ENCODE measurements at regions not wholly inside any gene's neighbourhood (a gene's known extent, or its start where the extent isn't known, plus 50 kb on each side); places are given as distances from the start of the nearest gene placed in this dataset.
A peak's percentile ranks its signal among the peaks of the same experiment; 100 is the strongest.

DNA sequence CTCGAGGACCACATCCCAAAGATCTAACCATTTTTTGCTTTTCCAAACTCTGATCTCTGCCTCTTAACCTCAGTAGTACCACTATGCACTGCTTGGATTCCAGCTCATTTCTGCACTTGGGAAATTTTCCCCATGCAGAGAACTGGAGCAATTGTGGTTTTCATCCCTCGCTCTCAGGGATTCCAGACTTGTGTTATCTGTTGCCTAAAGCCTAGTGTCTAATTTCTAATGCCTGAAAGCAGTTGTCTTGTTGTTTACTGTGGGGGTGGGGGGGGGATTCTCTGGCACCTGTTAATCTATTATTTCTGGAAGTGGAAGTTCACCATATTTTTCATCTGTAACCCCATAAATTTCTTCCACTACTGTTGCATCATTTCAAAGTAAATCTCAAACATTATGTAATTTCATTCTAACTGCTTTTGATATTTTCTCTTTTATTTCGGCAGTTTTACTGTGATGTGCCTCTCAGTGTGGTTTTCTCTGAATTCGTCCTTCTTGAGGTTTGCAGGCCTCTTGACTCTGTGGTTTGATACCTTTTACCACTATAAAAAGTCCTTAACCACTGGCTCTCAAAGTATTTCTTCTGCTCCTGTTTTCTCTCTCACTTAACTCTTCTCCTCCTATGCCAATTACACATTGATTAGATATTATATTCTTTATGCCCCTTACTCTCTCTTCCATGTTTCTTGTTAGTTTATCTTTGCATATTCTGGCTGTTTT, 205.6 kb upstream of the EOLA2 start:
- no peak for DNase-seq

DNA sequence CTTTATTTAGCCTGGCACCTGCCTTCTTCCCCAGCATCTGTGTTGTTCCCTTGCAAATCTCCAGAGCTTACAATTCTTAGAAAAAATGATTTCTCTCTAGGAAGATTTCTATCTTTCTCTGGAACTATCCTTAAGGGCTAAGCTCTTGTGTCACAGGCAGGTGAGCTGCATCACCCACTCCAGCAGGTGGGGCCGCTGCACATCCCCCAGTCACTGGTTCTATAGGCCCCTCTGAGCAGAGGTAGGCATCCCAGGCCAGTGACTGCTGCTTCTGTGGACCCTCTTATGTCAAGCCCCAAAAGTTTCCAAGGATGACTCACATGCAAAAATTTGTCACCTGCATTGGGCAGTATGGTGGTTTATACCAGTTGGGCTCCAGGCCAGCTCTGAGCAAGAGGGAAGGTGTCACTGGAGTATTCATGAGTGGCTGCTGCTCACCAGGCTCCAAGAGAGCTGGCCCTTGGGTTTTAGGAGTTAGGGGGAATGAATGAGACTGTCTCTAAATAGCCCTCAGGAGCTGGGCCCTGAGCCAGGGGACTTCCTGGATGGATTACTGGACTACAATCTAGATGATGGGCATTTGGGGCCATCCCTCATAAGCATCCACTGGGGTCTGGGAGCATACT, 208.1 kb upstream of the EOLA2 start:
- peak; percentile 26 for DNase-seq

DNA sequence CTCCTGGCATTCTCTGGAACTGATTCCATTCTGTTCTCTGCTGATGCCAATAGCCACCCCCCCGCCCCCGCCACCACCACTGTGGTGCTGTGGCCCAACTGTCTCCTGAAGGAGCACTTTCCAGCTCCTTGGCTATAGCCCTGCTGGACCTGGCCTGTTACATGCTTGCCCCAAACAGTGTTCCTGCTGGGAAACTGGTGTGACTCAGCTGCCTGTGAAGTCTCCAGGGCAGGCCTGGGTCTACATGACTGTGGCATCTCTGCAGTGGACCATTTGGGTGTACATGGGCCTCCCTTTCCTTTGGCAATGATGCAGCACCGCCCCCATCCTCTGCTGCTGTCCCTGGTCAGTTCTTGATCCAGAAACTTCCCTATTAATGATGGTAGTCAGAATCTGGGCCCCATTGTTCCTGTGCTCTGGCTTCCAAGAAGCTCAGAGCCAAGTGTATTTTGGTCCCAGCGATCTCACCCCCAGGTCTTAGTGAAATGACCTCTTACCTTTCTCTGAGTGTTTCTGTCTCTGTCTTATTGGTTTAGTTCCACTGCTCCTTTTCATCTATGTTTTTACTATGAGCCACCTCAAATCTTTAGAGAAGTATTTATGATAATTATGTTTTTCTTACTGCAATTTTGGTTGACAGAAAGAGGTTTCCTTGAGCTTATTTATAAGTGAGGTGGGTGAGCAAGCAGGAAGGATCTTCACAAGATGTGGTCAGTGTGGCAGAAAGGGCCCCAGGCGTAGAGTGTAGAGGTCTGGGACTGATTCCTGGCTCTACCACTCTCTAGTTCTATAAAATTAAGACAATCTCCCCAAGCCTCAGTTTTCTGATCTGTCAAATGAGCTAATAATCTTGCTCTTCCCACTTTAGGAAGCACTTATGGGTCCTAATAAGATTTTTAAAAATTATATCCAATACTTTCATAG, 210.7 kb upstream of the EOLA2 start:
- peak; percentile 15 for DNase-seq

DNA sequence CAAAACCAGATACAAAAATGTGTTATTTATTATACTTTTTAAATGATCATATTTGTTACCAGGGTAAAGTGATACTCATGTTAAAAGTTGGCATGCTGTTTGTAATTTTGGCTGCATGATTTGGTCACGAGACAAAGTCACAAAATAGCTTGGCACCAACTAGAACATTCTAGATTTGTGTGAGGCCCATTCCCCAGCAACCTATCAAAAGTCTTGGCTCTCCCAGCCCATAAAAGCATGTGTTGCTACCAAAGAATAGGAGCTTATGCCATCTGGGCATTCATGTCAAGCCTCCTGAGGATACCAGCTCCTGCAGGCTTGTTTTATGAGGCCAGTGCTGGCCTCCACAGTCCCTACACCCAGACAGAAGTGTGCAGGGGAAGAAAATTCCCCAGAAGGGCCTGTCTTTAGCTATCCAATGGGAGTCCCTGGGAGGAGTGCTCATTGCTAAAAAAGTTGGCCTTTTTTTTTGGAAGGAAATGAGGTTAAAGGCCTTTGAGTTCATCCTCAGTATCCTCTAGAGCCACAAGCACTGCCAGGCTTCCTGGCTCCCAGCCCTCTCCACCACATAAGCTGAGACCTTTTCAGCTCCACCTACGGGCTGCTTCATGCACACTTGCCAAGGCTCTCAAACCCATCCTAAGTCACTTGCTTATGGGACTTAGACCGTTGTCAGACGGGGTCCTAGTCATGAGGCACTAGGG, 211.9 kb upstream of the EOLA2 start:
- DNase-seq, result no peak

DNA sequence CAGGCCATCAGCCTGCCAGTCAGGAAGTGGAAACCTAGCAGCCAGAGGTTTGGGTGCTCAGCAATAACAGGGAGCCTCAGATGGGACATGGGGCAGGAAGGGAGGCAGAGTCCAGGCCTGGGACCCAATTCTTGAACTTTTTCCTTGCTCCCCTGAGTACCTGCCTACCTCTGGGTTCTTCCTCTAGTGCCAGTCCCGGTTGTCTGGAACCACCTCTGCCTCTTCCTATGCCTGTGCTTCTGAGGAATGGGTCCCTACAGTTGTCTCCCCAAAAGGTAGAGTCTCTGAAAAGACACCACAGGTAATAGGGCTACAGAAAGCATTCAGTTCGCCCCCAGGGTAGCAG, 212.4 kb upstream of the MAMLD1 start:
- no peak for DNase-seq

DNA sequence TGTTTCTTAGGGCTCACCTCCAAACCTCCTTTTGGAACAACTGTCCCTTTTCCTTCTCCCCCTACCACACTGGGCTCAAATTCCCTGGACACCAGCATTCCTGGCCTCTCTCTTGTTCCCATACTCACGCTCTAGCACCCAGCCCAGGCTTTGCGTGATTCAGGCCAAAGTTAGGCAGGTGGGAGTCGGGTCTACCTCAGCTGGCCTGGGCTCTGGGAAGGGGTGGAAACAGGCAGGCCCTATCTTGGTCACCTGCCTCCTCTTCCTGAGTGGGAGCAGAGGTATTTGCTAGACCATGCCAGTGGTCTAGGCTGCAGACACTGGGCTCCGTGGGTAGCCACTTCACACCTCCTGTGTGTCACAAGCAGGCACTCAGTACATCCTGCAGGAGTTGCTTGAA, 211.1 kb upstream of the MAMLD1 start:
- no peak for DNase-seq

DNA sequence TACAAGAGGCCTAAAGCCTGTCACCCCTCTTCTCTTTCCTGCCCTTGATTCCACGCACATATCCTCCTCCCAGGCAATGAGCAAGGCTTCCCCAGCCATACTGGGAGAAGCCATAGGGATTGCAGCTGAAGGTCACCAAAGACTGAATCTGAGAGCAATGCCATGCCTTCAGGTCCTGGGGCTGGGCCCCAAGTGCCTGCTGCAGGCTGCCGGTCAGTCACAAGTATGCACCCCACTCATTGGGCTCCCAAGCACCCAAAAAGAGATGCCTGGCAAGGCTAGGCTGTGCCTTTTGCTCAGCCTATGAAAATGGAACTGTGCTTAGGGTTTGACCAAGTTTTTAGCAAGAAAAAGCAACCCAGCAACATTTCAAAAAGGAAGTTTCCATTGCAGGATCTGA, 210.6 kb upstream of the MAMLD1 start:
- no peak for DNase-seq

DNA sequence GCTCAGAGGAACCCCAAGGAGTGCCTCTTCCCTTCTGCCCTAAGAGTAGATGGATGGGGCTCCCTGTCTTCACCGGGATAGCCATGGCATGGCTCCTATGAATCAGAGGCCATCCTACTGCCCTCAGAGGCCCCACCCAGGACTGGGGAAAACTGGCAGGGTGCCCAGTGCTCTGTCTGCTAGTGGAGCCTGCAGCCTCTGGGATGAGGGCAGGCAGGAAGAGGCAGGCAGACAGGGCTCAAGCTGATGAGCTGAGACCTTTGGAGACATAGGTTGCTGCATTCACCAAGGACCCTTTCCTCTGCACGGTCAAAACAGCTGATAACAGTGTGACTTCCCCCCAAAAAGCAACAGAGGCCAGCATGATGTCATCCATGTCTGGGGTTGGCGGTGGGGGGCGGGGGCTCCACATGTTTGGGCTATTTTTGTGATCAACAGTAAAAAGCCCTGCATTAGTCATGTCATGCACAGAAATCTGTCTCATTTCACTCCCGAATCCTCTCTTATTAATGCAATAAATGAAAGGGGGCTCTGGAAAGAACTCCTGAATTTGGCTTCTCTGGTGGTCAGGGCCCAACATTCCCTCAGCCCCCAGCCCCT, 207.6 kb upstream of the MAMLD1 start:
- peak; percentile 72 for DNase-seq

DNA sequence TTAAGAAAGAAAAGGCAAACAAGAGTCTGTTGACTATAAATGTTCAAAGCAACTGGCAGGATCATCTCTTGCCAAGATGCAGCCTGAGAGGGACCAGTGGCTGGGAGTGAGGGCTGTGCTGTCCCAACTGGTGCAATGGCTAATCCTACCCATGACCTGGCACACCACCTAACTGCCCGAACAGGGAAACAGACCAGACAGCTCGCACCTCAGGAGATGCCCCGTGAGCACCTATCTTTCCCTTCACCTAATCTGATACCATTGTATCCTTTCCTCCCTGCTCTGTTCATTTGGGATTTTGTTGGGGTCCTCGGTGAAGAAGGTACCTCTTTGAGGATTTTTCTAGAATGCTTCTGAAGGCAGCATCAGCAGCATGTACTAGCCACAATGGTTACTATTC, 206.5 kb upstream of the MAMLD1 start:
- no peak for DNase-seq

DNA sequence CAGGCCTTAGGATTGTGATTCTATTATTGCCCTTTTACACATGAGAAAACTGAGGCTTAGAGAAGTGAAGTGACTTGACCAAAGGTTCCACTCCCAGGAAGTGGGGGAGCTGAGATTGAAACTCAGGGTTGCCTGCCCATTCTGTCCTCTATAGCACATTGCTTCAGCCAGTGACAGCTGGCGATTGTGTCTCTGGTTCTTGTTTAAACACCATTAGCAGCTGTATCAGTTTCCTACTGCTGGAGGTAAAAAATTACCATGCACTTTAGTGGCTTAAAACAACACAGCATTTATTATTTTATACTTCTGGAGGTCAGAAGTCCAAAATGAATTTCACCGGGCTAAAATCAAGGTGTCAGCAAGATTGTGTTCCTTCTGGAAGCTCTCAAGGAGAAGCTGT, 205.8 kb upstream of the MAMLD1 start:
- DNase-seq, result no peak

DNA sequence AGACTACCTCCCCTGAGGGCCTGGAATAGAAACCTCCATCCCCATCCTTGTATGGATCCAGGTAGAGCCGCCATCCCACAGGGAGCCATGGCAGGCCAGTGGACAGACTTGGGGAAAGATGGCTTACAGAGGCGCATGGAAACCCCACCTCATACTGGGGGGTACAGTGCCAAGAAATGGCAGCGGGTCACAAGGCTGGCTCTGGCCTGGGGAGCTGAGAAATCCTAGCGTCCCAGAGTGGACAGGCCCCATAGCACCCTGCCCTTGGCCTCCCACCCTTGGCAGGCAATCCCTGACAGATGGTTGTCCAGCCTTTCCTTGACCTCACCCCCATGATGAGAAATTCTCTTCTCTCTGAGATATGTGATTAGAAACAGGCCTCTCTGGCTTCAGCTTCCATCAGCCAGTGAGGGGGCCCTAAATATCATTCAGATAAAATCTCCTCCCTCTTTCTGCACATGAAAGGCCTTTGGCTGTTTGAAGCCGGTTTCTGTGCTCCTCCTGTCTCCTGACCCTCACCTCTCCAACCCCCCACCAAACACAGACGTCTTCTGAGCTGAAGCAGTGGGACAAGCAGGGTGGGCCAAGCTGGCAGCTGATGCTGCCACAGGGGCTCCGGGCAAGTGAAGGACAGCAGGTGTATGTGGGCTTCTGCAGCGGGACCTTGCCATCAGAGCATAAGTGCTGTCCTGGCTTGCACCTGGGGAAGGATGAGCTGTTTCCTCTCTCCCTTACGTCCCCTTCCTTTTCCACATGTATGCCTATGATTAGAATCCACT, 204.4 kb upstream of the MAMLD1 start:
- no peak for DNase-seq

DNA sequence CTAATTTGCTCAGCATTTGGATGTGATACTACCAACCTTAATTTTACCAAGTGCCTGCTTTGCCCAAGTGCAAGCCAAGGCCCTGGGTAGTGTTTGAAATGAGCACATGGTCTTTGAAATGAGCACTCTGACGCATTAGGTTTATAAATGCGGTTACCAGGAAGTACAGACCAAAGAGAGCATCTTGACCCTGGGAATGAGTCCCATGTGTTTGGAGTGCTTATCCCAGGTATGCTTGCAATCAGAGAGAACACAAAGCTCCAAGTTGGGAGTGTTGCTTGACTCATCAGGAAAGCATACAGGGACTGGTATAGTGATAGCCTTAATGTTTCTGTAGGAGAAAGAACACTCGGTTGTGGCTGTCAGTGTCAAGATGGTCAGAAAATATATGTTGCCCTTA, 203.6 kb upstream of the MAMLD1 start:
- peak; percentile 38 for DNase-seq

DNA sequence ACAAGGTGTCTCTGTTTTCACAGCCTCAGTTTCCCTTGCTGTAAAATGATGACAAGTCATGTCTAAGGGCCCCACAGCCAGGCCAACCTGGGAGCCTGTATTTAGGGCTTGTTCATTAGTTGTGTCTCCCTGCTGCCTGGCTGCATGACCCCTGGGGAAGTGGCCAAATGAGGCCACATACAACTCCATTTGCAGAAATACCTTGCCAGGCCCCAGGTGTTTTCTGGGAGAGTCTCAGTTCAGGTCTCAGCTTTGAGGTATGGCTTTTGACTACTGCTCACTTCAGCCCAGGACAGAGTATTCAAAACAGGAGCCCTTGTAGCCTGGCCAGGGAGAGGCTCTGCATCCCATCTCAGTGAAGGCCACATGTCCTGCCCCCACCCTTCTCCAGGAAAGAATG, 202.5 kb upstream of the MAMLD1 start:
- DNase-seq, result no peak

DNA sequence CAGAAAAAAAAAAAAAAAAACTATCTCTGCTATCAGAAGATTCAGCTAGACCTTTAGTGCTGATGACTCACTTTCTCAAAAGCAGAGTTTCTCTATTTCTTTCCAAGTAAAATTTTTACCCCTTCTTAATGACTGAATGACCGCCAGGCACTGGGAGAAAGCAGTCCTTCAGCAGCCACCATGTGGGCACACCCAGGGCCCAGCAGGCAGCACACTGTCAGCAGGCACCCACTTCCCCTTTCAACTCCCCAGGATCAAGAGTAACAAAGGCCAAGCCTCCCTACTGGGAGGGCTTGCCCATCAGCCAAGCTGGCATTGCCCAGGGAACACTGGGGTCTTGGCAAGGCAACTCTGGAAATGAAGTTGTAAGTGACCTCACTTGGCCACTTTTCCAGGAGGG, 201.9 kb upstream of the MAMLD1 start:
- DNase-seq, result peak; percentile 40

DNA sequence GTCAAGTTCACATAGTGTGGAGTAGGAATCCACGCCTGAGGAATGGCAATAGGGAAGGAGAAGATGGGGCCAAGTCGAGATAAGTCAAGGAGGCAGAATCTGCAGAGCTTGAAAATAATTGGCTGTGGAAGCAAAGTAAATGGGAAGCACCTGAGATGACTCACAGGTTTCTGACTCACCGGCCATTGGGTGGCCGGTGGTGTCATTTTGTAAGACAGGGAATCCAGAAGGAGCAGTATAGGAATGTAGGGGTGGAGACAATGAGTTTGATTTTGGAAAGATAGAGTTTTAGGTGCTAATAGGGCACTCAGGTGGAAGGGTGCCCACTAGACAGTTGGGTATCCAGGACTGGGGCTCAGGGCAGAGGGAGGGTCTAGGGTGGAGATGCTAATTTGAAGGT, 201.0 kb upstream of the MAMLD1 start:
- DNase-seq, result peak; percentile 50

DNA sequence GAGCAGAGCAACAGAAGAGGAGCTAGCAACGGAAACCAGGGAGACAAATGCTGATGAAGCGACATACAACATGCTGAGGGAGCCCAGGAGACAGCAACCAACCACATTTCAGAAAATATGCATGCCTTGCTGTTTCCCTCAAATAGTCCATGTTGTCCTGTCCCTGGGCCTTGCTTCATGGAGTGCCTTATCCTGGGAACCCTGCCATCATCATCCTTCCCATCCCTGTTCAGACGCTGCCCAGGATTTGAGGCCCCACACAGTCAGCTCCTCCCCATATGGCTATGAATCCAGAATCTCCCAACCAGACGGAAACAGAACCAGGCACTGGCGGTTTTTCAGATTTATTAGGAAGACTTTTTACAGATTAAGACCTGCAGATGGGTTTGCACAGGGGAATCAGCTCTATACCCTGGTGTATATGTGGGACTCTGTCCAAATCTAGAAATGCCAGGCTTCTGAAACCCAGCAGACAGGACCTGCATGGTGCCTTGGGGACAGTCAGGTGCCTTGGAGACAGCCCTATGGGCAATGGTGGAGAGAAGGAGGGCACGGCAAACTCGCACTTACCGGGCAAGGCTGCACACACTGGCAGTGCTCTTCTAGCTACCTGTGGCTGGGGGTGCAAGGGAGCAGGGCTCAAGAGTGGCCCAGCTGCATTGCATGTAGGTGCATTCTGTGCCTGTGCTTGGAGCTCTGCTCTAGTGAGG, 199.7 kb upstream of the MAMLD1 start:
- DNase-seq, result peak; percentile 48

DNA sequence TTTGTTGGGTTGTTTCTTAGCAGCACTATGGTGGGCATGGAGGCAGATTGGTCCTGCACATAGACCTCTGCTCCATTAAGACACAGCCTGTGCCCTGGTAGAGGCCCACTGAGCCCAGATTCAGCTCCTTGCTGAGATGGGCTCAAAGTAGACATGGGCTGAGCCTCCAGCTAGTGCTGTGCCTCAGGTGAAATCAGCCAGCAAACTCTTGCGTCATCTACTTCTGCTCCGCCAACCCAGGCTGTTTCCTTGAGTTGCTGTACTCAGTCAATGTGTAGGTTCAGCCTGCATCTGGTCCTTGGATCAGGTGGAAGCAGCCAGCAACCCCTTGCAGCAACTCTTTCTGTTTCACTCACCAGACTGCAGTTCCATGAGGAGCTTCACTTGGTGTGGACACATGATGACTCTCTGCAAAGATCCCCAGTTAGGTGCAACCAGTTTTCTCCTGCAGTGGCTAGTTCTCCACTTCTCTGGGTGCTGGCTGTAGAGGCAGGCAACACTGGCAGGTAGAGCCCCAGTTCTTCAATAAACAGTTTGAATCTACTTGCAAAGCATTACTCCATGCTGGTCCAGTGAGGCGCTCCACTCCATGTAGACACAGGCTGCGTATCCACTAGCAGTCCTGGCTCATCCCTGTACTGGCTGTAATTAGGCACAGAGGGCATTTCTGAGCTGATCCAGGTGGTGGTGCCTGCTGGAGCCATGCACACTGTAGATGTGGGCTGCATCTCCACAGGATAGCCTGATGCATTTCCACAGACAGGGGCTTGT, 199.0 kb upstream of the MAMLD1 start:
- no peak for DNase-seq

DNA sequence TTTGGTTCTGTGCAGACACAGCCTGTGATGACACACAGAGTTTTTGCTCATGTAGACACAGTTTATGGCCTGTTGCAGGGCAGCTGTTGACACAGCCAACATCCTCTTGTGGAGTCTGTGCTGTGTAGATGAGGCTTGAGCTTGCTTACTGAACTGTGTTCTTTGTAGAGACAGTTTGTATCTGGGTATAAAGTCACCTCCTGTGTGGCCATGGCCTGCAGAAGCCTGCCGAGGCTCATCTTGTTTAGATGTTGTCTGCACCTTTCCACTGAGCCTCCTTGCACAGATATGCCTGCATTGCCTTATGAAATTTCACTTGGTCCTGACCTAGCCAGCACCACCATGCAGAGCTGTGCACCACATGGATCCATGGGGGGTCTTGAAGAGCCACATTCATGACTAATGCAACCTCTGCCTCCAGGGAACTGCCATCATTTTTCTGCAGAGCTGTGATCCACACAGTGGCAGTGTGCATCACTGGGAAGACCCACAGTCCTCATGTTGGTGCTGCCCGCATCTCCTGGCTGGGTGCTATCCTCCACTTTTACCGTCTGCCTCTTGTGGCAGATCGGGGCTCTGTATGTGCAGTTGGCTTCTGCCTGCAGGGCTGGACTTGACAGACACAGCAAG, 198.0 kb upstream of the MAMLD1 start:
- DNase-seq, result peak; percentile 40

DNA sequence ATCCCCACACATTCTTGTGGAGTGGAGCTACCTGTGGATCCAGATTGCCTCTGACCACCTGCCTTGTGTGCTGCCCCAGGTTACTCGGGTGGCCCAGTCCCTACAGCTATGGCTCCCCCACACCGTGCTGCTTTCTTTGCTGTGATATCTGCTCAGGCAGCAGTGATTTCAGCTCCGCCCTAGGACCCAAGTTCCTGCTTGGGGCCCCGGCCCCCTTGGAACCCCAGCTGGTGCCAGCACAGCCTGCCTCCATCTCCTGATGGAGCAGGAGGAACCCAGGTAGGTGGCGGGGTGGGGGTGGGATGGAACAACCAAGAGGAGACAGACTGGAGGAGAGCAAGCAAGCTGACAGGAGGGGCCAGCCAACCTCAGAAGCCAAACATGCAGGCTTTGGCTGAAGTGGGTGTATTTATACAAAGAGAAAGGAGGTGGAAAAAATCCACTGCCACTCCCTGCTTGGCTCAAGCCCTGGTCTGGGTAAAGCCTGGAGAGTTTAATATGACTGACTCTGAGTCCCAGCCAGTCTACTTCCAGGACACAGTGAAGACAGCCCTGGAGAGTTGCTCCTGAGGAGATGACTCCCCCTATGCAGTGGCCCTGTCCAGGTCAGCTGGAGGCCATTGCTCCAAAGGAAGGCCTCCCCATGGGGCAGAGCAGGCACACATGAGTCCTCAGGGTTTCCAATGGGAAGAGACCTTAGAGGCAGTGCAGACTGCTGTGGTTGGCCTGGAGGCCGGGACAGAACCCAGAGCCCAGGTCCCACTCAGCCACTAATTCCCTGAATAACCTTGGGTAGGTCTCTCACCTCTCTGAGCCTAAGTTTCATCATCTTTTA, 197.1 kb upstream of the MAMLD1 start:
- DNase-seq, result no peak

Data from fibroblast of skin of right biceps (primary cell).